GM18873 (cell line): ENCODE measurements at regions not wholly inside any gene's neighbourhood (a gene's known extent, or its start where the extent isn't known, plus 50 kb on each side); places are given as distances from the start of the nearest gene placed in this dataset.
"Not testable (repeated sequence)": the region's sequence is repeated elsewhere in the genome, so short reads cannot be mapped to it uniquely, and the experiment has no call there.

Source experiments
- ATAC-seq: cut with Tn5 transposase; IDR thresholded peaks from one replicate; pipeline ENCODE4 v1.9.1; 2021; ENCODE audit warnings: mild to moderate bottlenecking, moderate library complexity, moderate number of reproducible peaks; ENCODE audit not compliant: unreplicated experiment, low FRiP score

- no peak for ATAC-seq
Measured at GRCh38 chr13:61927648-61928047, 512.0 kb upstream of the PCDH20 start.

DNA sequence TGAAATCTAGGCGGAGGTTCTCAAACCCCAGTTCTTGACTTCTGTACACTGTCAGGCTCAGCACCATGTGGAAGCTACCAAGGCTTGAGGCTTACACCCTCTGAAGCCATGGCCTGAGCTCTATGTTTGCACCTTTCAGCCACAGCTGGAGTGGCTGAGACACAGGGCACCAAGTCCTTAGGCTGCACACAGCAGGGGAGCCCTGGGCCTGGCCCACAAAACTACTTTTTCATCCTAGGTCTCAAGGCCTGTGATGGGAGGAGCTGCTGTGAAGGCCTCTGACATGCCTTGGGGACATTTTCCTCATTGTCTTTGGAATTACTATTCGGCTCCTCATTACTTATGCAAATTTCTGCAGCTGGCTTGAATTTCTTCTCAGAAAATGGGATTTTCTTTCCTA lies 503.2 kb upstream of the PCDH20 start:
- ATAC-seq, result no peak

DNA sequence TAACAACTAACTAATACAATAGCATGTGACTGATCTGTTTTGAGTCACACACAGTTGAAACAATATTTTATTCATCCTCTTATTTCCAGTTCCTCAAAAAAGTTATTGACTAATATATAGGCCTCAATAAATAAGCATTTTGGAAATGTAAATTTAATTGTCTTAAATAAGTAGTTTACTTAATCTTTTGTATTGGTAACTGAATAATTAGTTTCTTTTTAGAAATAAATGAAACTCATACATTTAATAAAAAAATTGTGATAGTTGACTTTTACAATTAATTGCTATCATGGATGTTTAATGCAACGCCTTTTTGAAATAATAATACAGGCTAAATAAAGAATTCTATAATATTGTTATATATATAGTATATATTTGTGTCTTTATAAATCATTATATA lies 500.8 kb upstream of the PCDH20 start:
- no peak for ATAC-seq

- no peak for ATAC-seq
Measured at GRCh38 chr13:61913183-61913582, 497.5 kb upstream of the PCDH20 start.

DNA sequence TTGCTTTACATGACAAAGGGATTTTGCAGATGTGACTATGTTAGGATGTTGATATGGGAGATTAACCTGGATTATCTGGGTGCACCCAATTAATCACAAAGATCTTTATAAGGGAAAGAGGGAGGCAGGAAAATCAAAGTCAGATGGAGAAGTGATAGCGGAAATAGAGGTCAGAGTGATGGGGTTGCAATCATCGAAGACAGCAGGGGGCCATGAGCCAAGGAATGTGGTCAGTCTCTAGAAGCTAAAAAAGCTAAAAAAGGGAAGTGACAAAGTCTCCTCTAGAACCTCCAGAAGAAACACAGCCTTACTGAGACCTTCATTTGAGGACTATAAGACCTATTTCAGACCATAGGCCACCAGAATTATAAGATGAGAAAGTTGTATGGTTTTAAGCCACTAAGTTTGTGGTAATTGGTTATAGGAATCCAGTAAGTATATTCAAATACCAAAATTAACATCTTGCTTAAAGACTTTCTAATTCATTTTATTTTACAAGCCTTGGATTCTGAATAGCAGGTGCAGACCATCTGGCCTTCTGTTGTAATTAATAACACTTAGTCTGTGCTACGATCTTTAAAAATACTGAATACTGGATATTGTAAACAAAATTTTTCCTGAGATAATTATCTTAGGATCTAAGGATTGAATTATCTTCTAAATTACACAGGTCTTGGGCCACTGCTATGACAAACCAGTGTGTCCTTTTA lies 493.4 kb upstream of the PCDH20 start:
- ATAC-seq, result no peak

- ATAC-seq, result no peak
Measured at GRCh38 chr13:61905054-61905453, 489.4 kb upstream of the PCDH20 start.

DNA sequence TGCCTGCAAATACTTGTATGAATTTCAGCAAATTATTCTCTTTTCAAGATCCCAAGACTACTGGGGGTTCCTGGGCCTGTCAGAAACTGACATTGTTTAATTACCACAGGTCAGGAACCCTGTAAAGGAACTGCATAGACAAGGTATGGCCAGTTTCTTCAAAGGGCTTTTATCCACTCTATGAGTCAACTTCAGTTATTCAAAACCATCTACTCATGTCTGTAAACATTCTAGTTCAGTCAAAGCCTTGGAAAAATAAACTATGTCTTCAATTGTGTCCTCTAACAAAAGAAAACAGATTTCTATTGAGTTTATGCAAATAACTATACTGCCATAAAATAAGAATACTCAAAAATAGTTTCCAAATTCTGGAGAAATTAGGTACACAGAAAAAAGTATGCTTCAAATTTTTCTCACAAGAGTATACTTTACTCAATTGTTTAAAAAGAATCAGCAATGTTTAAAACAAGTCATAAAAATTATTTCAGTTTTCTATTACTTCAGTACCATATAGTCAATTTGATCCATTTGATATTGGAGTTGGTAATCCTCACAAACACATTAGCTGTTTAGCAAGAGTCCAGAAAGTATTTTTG lies 486.4 kb upstream of the PCDH20 start:
- no peak for ATAC-seq

- no peak for ATAC-seq
Measured at GRCh38 chr13:61900033-61900432, 484.4 kb upstream of the PCDH20 start.

- ATAC-seq, result no peak
Measured at GRCh38 chr13:61898207-61898606, 482.6 kb upstream of the PCDH20 start.

DNA sequence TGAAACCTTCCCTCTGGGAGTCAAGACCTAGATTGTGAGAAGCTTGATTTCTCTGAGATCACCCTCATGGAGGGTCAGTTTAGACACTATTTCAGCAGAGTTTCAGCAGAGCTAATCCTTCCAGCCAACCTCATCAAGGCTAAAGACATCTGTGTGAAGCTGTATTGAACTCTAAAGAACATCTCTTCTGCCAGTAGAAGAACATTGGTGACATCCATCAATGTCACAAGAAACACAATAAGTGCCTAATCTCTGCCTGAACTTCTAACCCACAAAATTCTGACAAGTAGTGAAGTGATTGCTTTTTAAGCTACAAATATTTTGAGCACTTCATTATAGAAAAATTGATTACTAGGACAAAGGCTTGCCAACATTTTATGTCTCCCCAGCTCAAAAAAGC lies 475.8 kb upstream of the PCDH20 start:
- ATAC-seq, result no peak

DNA sequence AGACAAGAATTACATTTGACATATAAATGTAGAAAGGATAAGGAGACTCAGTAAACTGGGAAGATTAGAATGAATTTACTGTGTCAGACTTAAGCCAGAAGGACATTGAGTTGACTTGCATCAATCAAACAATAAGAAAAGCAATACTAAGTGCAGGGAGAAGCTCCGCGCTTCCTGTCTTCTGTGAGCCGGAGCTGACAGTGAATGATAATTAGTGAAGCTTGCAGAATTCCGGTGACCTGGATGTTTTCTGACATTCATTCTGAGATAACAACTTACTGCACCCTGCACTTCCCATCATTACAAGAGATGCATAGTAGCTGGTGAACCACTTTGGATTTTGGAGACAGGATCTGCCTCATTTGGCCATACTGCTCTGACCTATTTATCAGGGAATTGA lies 469.2 kb upstream of the PCDH20 start:
- ATAC-seq, result no peak

DNA sequence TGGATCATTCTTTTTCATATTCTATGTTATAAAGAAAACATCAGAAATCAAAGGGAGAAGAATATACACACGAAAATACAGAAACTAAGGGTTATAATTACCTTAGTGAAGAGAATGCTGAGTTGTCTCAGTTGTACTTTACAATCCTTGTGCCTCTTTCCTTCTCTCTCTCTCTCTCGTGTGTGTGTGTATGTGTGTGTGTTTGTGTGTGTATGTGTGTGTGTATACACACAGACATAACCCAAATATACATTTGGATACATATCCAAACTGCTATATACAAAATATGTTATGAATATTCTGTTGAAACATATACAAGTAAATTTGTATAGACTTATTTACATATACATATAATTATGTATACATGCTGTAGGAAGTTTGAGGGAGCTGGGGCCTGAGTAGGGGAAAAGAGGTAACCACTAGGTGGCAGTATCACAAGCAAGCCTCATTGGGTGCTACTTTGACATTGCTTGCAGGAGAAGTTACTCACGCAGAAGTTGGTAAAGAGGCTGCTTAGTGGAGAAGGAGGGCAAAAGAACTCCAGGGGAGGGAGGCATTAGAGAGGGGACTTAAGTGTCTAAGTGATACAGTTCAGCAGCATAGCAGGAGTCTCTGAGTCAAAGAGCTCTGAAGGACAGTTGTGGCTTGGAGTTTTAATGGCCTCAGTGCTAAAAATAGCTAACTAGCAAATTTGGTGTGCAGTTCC lies 465.1 kb upstream of the PCDH20 start:
- no peak for ATAC-seq

DNA sequence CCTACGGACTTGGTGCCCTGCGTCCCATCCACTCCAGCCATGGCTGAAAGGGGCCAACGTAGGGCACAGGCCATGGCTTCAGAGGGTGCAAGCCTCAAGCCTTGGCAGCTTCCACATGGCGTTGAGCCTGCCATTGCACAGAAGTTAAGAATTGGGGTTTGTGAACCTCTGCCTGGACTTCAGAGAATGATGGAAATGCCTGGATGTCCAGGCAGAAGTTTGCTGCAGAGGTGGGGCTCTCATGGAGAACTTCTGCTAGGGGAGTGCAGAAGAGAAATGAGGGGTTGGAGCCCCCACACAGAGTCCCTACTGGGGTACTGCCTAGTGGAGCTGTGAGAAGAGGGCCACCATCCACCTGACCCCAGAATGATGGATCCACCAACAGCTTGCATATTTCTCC lies 462.9 kb upstream of the PCDH20 start:
- ATAC-seq, result not testable (repeated sequence)

GRCh38 chr13:61874970-61875579 lies 459.4 kb upstream of the PCDH20 start:
- no peak for ATAC-seq

- no peak for ATAC-seq
Measured at GRCh38 chr13:61873717-61874116, 458.1 kb upstream of the PCDH20 start.

DNA sequence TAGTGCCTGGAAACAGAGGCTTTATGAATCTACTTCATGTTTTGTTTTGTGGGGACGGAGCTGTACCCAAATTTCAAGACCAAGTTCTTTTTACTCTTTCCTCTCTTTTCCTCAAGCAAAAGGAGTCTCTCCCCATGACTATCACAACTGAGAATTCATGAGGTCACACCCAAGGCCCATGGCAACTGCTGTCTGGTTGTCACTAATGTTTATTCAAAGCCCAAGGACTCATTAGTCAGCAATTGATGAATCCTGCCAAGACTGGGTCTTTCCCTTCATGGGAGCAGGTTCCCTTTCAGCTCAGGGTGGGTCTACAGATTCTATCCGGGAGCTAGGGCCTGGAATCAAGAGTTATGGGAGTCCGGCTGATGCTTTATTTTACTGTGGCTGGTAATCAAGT lies 441.5 kb upstream of the PCDH20 start:
- ATAC-seq, result no peak

DNA sequence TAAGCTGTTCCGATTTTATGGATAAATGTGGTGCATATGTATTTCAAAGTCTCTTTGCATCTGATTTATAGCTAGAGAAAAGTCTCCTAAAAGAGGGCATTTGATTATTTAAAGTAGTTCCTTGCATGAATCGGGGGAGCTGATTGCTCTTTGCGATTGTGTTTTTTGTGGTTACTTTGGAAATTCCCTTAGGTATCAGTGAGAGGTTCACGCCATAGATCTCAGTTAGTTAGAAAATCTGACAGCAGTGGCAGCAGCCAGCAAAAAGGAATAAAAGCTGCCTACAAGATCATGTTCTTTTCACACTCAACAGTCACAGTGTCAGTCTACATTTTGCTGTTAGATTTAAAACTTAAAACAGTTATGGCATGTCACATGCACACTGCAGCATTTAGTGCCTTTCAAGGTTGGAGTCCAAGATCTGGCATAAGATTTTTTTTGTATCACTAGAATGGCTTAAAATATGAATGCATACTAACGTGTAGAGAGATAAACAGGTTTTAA lies 436.5 kb upstream of the PCDH20 start:
- ATAC-seq, result no peak

- ATAC-seq, result no peak
Measured at GRCh38 chr13:61850794-61851193, 435.1 kb upstream of the PCDH20 start.

GRCh38 chr13:61838568-61838967 lies 422.9 kb upstream of the PCDH20 start:
- ATAC-seq, result no peak

DNA sequence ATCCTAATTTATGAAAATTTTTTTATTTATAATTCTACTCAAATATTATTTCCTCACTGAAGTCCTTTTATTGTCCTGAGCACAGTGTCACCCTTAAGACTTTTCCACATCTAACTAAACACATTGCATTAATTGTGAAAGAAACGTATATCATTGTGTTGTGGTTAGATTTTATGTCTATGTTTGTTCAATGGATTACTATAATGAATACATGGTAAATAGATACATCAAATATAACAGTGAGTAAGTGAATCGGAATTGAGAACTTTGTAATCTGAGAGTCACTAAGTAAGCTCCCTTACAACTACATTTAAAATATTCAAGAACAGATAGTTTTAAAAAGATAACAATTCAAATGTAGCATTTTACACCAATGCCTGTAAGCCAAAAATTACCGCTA lies 417.6 kb upstream of the PCDH20 start:
- no peak for ATAC-seq

DNA sequence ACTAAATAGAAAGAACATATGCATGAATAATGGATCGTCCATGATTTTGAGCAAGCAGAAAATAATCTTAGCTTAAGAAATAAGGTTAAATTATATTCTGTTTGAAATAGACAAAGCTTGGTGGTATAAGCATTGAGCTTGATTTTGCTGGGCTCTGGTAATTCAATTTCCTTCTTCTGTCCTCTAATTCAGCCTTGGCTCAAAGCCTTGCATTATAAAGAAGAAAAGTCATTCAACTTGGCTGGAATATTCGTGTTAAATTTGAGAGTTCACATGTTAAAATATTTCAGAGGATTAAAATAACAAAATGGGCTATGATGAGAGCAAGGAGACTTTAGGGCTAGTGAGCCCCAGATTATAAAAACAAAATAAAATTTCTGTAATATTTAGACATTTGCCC lies 415.4 kb upstream of the PCDH20 start:
- ATAC-seq, result no peak
